ENCODE measurements at regions not wholly inside any gene's neighbourhood (a gene's known extent, or its start where the extent isn't known, plus 50 kb on each side); places are given as distances from the start of the nearest gene placed in this dataset.
A peak's percentile ranks its signal among the peaks of the same experiment; 100 is the strongest.

- no peak for DNase-seq (ENCODE audit: low spot score)
These were observed 1144.8 kb downstream of the ADGRL3 start for GRCh38 chr4:62344915-62345314.

- no peak for DNase-seq (ENCODE audit: low spot score)
These were observed 1144.3 kb downstream of the ADGRL3 start for GRCh38 chr4:62344474-62344873.

DNA sequence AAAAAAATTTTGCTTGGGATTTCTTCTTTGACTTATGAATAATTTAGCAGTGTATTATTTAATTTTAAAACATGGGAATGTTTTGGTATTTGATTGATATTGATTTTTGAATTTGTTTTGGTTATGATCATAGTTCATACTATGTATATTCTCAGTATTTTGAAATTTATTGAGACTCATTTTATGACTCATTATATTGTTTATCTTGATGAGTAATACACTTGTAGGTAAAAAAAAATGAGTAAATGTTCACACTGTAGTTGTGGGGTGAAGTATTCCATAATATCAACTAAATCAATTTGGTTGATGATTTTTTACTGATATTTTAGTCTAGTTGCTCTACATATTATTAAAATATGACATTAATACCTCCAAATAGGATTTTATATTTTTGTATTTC is 1142.2 kb downstream of the ADGRL3 start:
- DNase-seq (ENCODE audit: low spot score): no peak

GRCh38 chr4:62328526-62328925 is 1128.4 kb downstream of the ADGRL3 start:
- no peak for DNase-seq (ENCODE audit: low spot score)

GRCh38 chr4:62327612-62328297 is 1127.6 kb downstream of the ADGRL3 start:
- DNase-seq (ENCODE audit: low spot score): no peak

- peak; percentile 65 for DNase-seq (ENCODE audit: low spot score)
These were observed 1124.1 kb downstream of the ADGRL3 start for GRCh38 chr4:62324215-62324614.

DNA sequence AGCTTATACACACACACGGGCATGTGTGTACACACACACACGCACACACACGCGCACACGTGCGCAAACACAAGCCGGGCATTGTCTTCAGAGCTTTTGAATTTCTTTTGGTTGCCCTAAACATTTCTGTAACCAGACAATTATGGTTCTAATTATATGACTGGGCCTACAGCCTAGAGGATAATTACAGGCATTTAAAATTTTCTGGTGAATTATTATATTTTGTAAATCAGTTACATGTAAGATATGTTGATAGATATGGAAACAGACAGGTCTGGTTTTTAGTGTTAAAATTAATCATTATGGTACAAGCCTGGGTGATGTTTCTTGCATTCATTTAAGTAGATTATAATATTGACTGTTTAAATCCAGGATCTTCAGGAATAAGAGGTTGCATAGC is 1120.5 kb downstream of the ADGRL3 start:
- DNase-seq (ENCODE audit: low spot score): no peak

GRCh38 chr4:62302710-62303109 is 1102.6 kb downstream of the ADGRL3 start:
- DNase-seq (ENCODE audit: low spot score): no peak

GRCh38 chr4:62301500-62301899 is 1101.4 kb downstream of the ADGRL3 start:
- DNase-seq (ENCODE audit: low spot score): no peak

GRCh38 chr4:62293551-62293950 is 1093.4 kb downstream of the ADGRL3 start:
- no peak for DNase-seq (ENCODE audit: low spot score)

DNA sequence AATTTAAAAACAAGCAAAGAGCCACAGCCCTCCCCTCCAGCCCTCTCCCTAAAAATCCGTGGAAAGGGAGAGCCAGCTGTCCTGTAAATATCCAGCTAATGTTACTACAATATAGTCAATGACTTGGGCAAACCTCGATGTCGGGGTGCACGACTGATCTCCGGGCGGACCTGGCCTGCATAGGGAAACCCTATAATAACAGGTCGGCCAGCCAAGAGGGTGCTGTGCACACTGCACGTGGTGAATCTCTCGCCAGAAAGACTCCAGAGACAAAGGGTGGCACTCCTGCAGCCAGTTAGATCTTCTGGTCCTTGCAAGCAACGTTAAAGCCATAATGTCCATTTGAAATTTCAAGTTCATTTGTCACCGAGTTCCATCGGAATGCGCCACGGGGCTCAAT is 1092.8 kb downstream of the ADGRL3 start:
- no peak for DNase-seq (ENCODE audit: low spot score)

DNA sequence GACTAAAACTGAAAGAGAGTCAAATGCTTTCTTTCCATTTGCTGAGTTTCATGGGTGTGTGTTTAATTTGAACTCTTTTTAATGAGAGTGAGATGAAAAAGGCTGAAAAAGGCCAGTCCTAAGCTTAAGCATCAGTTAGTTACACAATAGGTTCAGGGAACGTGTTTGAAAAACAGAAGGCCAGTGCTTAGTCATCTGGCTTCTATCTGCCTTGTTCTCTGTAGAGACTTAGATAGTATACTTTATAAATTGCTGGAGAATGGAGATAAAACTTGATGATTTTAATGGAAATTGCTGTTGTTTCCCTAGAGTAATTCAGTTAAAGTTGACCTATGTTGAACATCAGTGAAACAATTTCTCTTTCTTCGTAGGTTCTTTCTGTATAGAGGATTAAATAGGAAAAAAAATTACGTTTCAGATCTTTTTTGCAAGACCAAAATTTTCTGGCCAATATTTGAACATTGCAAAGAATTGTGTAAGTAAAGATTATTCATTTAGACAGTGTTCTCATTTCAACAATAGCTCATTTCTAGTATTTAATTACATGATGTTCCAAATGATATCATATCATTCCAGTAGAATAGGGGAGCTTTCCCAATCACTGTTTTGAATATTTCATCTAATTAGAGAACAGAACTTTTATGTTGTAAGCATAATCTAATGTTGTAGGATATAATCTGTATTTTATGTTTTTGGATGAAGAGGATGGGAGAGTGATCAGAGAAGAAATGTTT is 1088.8 kb downstream of the ADGRL3 start:
- DNase-seq (ENCODE audit: low spot score): no peak

DNA sequence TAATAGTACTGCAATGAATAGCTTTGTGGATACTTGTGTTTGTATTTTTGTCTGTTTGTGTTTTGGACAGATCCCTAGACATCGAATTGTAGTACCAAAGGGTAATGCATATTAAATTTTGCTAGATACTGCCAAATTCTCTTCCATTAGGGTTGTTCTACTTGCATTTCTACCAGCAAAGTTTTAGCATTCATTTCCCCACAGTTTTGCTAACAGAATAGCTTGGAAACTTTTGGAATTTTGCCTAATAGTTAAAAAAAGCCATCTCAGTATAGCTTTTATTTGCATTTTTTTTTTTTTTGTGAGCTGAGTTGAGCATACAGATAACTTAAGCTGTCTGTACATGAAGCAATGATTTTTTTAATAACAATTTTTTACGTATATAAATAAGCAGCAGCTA is 1084.9 kb downstream of the ADGRL3 start:
- no peak for DNase-seq (ENCODE audit: low spot score)

DNA sequence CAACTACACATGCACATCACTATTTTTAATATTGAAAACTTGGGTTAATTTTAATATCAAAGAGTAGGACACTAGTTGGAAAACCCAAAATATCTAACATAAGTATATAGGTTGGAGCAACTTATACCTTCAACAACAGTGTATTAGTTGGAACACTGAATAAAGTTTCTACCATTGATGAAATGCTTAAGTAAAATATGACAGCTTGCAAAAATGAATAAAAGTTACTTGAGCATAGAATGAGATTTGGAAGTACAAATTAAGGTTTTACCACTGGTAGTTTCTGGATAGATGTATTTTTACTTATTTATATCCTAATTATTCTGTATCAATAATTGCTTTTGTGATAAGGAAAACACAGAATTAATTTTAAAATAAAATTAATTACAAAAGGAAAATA is 1079.6 kb downstream of the ADGRL3 start:
- no peak for DNase-seq (ENCODE audit: low spot score)

- no peak for DNase-seq (ENCODE audit: low spot score)
These were observed 1075.3 kb downstream of the ADGRL3 start for GRCh38 chr4:62275470-62275869.

- DNase-seq (ENCODE audit: low spot score): no peak
These were observed 1074.7 kb downstream of the ADGRL3 start for GRCh38 chr4:62274782-62275181.

DNA sequence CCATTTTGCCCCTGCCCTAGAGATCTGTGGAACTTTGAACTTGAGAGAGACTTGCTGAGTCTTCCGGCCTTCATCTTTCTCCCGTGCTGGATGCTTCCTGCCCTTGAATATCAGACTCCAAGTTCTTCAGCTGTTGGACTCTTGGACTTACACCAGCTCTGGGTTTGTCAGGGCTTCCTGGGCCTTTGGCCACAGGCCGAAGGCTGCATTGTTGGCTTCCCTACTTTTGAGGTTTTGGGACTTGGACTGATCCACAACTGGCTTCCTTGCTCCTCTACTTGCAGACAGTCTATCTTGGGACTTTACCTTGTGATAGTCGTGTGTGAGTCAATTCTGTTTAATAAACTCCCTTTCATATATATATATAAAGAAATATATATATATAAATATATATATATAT is 1071.0 kb downstream of the ADGRL3 start:
- no peak for DNase-seq (ENCODE audit: low spot score)

DNA sequence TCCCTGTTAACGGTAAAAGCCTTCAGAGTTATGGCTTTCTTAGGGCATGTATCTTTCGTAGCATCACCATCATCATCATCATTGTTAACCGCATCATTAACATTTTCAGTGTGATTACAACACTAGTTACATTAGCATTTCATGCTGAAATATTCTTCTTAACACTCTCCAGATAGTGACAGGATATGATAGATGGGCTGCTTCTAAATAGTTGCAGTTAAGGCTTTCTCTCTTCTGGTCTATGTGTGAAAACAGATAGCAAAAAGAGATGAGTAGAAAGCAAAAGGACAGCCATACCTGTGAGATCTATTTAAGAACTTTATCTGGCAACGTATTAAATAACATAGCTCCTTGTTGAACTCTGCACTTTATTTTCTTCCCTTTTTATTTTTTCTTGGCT is 1069.8 kb downstream of the ADGRL3 start:
- DNase-seq (ENCODE audit: low spot score): no peak

- DNase-seq (ENCODE audit: low spot score): no peak
These were observed 1063.3 kb downstream of the ADGRL3 start for GRCh38 chr4:62263454-62263853.

GRCh38 chr4:62262676-62263075 is 1062.5 kb downstream of the ADGRL3 start:
- DNase-seq (ENCODE audit: low spot score): no peak

DNA sequence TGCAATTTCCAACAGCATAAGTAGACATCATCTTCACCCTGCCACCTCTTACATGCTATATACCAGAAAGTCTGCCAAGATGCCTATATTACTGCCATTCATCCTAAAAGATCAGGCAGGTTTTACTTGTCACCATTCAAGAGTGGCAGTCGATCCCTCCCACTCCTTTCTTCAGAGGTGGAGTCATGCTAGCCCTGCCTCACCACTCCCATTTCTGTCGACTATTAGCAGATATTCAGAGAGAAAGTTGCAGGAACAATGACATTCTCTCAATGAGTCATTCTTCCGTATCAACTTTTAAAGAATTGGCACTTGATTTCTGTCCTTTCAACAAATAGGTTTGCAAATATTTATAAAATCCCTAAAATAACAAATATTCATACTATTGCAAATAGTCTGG is 1060.1 kb downstream of the ADGRL3 start:
- DNase-seq (ENCODE audit: low spot score): no peak

DNA sequence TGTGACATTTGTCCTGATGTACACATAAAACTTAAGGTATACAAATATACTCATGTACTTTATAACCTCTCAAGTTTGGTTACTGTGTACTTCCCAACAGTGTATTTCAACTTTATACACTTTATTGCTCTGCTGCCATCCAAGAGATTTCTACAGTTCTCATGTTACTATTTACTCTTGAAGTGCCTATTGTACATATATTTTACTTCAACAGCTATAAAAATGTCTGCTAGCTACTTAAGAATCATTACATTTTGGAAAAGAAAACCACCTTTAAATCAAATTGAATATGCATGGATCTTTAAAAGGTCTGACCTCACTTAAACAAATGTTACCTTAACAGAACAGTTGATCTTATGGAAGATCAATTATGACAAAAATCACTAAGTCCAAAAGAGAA is 1056.4 kb downstream of the ADGRL3 start:
- DNase-seq (ENCODE audit: low spot score): no peak

GRCh38 chr4:62252728-62253127 is 1052.6 kb downstream of the ADGRL3 start:
- DNase-seq (ENCODE audit: low spot score): no peak

GRCh38 chr4:62250100-62250499 is 1050.0 kb downstream of the ADGRL3 start:
- no peak for DNase-seq (ENCODE audit: low spot score)

Data from cerebellar cortex (tissue), 1 donor.